DND-41 (cell line): ENCODE measurements at regions not wholly inside any gene's neighbourhood (a gene's known extent, or its start where the extent isn't known, plus 50 kb on each side); places are given as distances from the start of the nearest gene placed in this dataset.

Experiments used
- ATAC-seq: fragments of 200-7000 bp; cut with Tn5 transposase; 3 replicates; pipeline ENCODE4 v1.9.1; 2021; ENCODE audit warnings: low read depth; ENCODE audit not compliant: insufficient read depth
- DNase-seq: peaks from one replicate; pipeline ENCODE4 v3.0.0-alpha.2; 2020
- H2AFZ ChIP-seq: 2 replicates; pipeline ENCODE4 v1.6.0; 2012; ENCODE audit warnings: low read depth, low read length
- H3K27ac ChIP-seq: 2 replicates; pipeline ENCODE4 v1.5.1; 2012; ENCODE audit warnings: low read length, inconsistent platforms
- H3K27me3 ChIP-seq: fragments of 200-600 bp; sonication (generic); 2 replicates; pipeline ENCODE4 v1.6.0; 2012; ENCODE audit warnings: low read length, mild to moderate bottlenecking, inconsistent platforms; ENCODE audit not compliant: insufficient read depth, poor library complexity
- H3K36me3 ChIP-seq: 2 replicates; pipeline ENCODE4 v1.5.1; 2012; ENCODE audit warnings: low read length, inconsistent platforms; ENCODE audit not compliant: insufficient read depth
- H3K4me1 ChIP-seq: 2 replicates; pipeline ENCODE4 v1.5.1; 2012; ENCODE audit warnings: mild to moderate bottlenecking, low read length; ENCODE audit not compliant: insufficient read depth
- H3K4me2 ChIP-seq: 2 replicates; pipeline ENCODE4 v1.6.0; 2012; ENCODE audit warnings: mild to moderate bottlenecking, moderate library complexity, low read length, inconsistent platforms; ENCODE audit not compliant: insufficient read depth
- H3K4me3 ChIP-seq, 2 experiments: fragments of 200-600 bp in 1 of 2; shearing (Covaris generic) in 1 of 2; 2 replicates each; pipeline ENCODE4 v1.5.1; 2012 to 2016; ENCODE audit warnings: inconsistent platforms in 2 of 2, low read length in 2 of 2, mild to moderate bottlenecking in 2 of 2, low read depth in 1 of 2, moderate library complexity in 1 of 2
- H3K79me2 ChIP-seq: 2 replicates; pipeline ENCODE4 v1.6.0; 2012; ENCODE audit warnings: low read length, inconsistent platforms; ENCODE audit not compliant: insufficient read depth
- H3K9ac ChIP-seq: 2 replicates; pipeline ENCODE4 v1.6.0; 2012; ENCODE audit warnings: low read depth, mild to moderate bottlenecking, inconsistent platforms, low read length, moderate library complexity
- H3K9me3 ChIP-seq: 2 replicates; pipeline ENCODE4 v1.5.1; 2012; ENCODE audit warnings: low read length, moderate library complexity, mild to moderate bottlenecking, inconsistent platforms; ENCODE audit not compliant: insufficient read depth, severe bottlenecking
- H4K20me1 ChIP-seq: 2 replicates; pipeline ENCODE4 v1.6.0; 2012; ENCODE audit warnings: low read length; ENCODE audit not compliant: insufficient read depth
- CTCF ChIP-seq: IDR thresholded peaks from 2 replicates; pipeline ENCODE4 v1.5.1; 2012; ENCODE audit warnings: borderline replicate concordance, low read length, moderate library complexity, mild to moderate bottlenecking; ENCODE audit not compliant: poor library complexity, severe bottlenecking; ENCODE audit errors: extremely low read depth
- EZH2 ChIP-seq: IDR thresholded peaks from 3 replicates; pipeline ENCODE4 v1.6.1; 2012; ENCODE audit warnings: borderline replicate concordance, low read depth, mild to moderate bottlenecking, moderate library complexity, low read length, inconsistent platforms; ENCODE audit not compliant: severe bottlenecking

GRCh38 chr14:80323038-80323665, 111.8 kb upstream of the DIO2 start:
- Histone ChIP-seq H3K27me3 (no peaks in the 10 kb centered on the region), H3K36me3 (no peaks in the 10 kb centered on the region), H3K9ac (no peak overlapping the region), H3K4me1 (peaks cover 18% of the 10 kb centered on the region), H3K4me2 (no peak overlapping the region), H4K20me1 (no peaks in the 10 kb centered on the region), H3K4me3 (no peak overlapping the region), H3K27ac (no peak overlapping the region), H3K9me3 (no peaks in the 10 kb centered on the region), H3K79me2 (no peaks in the 10 kb centered on the region), H2AFZ (no peak overlapping the region)
- no peak for DNase-seq
- ATAC-seq, result no peak
- TF ChIP-seq EZH2 (no peak), CTCF (no peak)

GRCh38 chr14:80316441-80316840, 105.1 kb upstream of the DIO2 start:
- ATAC-seq, result no peak
- H3K9me3 ChIP-seq, result no peaks in the 10 kb centered on the region
- no peak for TF ChIP-seq EZH2
- no peak for TF ChIP-seq CTCF
- no peaks in the 10 kb centered on the region for H3K4me1 ChIP-seq
- no peaks in the 10 kb centered on the region for H3K27me3 ChIP-seq
- H3K9ac ChIP-seq, result no peak overlapping the region
- no peaks in the 10 kb centered on the region for H4K20me1 ChIP-seq
- no peak overlapping the region for H3K4me2 ChIP-seq
- no peak overlapping the region for H2AFZ ChIP-seq
- DNase-seq, result no peak
- H3K27ac ChIP-seq, result no peak overlapping the region
- H3K4me3 ChIP-seq, result no peak overlapping the region
- no peaks in the 10 kb centered on the region for H3K36me3 ChIP-seq
- H3K79me2 ChIP-seq, result no peaks in the 10 kb centered on the region

GRCh38 chr14:80315681-80316080, 104.4 kb upstream of the DIO2 start:
- Histone ChIP-seq H3K9ac (no peak overlapping the region), H3K27me3 (no peaks in the 10 kb centered on the region), H4K20me1 (no peaks in the 10 kb centered on the region), H3K9me3 (no peaks in the 10 kb centered on the region), H3K36me3 (no peaks in the 10 kb centered on the region), H3K4me2 (no peak overlapping the region), H3K4me3 (no peak overlapping the region), H2AFZ (no peak overlapping the region), H3K27ac (no peak overlapping the region), H3K4me1 (no peaks in the 10 kb centered on the region), H3K79me2 (no peaks in the 10 kb centered on the region)
- TF ChIP-seq CTCF, result no peak
- no peak for TF ChIP-seq EZH2
- DNase-seq, result no peak
- no peak for ATAC-seq
